GM12878 (cell line): ENCODE measurements at regions not wholly inside any gene's neighbourhood (a gene's known extent, or its start where the extent isn't known, plus 50 kb on each side); places are given as distances from the start of the nearest gene placed in this dataset.

Source experiments
- ATF7 ChIP-seq: fragments of 450-650 bp; IDR thresholded peaks from 2 replicates; pipeline ENCODE4 v1.6.1; 2016; ENCODE audit warnings: low read depth, mild to moderate bottlenecking
- ETV6 ChIP-seq, 2 experiments: fragments of 450-650 bp in 1 of 2; IDR thresholded peaks in 1 of 2; conservative IDR thresholded peaks in 1 of 2; 2 replicates each; pipeline ENCODE4 v1.6.1; 2014; ENCODE audit warnings: antibody characterized with exemption in 1 of 2, borderline replicate concordance in 1 of 2, low read depth in 1 of 2, mild to moderate bottlenecking in 1 of 2, moderate library complexity in 1 of 2
- GATAD2B ChIP-seq: fragments of 450-650 bp; conservative IDR thresholded peaks from 2 replicates; pipeline ENCODE4 v1.6.1; 2017; ENCODE audit warnings: low read depth, mild to moderate bottlenecking, moderate library complexity
- JUNB ChIP-seq: IDR thresholded peaks from 2 replicates; pipeline ENCODE4 v1.6.1; 2016; ENCODE audit warnings: antibody characterized with exemption, mild to moderate bottlenecking
- MEF2B ChIP-seq: fragments of 450-650 bp; IDR thresholded peaks from 2 replicates; pipeline ENCODE4 v1.6.1; 2018; ENCODE audit warnings: mild to moderate bottlenecking, moderate library complexity; ENCODE audit not compliant: partially characterized antibody, poor library complexity, severe bottlenecking
- NRF1 ChIP-seq: conservative IDR thresholded peaks from 2 replicates; pipeline ENCODE4 v1.6.1; 2011; ENCODE audit warnings: mild to moderate bottlenecking, low read depth, low read length, improper control_type of control experiment
- RAD21 ChIP-seq: IDR thresholded peaks from 2 replicates; pipeline ENCODE4 v1.6.1; 2011; ENCODE audit warnings: mild to moderate bottlenecking, low read depth, low read length, moderate library complexity; ENCODE audit not compliant: insufficient read depth
- SIN3A ChIP-seq: IDR thresholded peaks from 2 replicates; pipeline ENCODE4 v1.6.1; 2012; ENCODE audit warnings: low read depth, low read length, improper control_type of control experiment
- ZNF207 ChIP-seq: fragments of 450-650 bp; IDR thresholded peaks from 2 replicates; pipeline ENCODE4 v1.6.1; 2014; ENCODE audit warnings: antibody characterized with exemption, mild to moderate bottlenecking, borderline replicate concordance
- TF ChIP-seq, protein P1 (sequence below): fragments of 450-650 bp; formaldehyde crosslinking; IDR thresholded peaks from 2 replicates; pipeline ENCODE4 v1.4.0; 2022; ENCODE audit warnings: mild to moderate bottlenecking, moderate library complexity

- no peak for TF ChIP-seq MEF2B
- no peak for TF ChIP-seq NRF1
- no peak for TF ChIP-seq RAD21
- no peak for TF ChIP-seq SIN3A
- TF ChIP-seq, protein P1, sequence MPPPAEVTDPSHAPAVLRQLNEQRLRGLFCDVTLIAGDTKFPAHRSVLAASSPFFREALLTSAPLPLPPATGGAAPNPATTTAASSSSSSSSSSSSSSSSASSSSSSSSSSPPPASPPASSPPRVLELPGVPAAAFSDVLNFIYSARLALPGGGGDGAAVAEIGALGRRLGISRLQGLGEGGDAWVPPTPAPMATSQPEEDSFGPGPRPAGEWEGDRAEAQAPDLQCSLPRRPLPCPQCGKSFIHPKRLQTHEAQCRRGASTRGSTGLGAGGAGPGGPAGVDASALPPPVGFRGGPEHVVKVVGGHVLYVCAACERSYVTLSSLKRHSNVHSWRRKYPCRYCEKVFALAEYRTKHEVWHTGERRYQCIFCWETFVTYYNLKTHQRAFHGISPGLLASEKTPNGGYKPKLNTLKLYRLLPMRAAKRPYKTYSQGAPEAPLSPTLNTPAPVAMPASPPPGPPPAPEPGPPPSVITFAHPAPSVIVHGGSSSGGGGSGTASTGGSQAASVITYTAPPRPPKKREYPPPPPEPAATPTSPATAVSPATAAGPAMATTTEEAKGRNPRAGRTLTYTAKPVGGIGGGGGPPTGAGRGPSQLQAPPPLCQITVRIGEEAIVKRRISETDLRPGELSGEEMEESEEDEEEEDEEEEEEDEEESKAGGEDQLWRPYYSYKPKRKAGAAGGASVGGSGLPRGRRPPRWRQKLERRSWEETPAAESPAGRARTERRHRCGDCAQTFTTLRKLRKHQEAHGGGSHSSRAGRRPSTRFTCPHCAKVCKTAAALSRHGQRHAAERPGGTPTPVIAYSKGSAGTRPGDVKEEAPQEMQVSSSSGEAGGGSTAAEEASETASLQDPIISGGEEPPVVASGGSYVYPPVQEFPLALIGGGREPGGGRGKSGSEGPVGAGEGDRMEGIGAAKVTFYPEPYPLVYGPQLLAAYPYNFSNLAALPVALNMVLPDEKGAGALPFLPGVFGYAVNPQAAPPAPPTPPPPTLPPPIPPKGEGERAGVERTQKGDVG (CRISPR knock-in tag) = no peak
- no peak for TF ChIP-seq ETV6 (conservative IDR thresholded peaks at IDR 0.05 in 1 of 2, IDR thresholded peaks at IDR 0.05 in 1 of 2; ENCODE audit: borderline replicate concordance in 1 of 2, low read depth in 1 of 2)
- no peak for TF ChIP-seq ZNF207
- TF ChIP-seq GATAD2B = no peak
- TF ChIP-seq JUNB = no peak
- TF ChIP-seq ATF7 = no peak
These were observed 802.9 kb upstream of the ID2 start (continued) for GRCh38 chr2:7878786-7879482.
